Right lobe of liver (tissue), 4 donors: ENCODE measurements at regions not wholly inside any gene's neighbourhood (a gene's known extent, or its start where the extent isn't known, plus 50 kb on each side); places are given as distances from the start of the nearest gene placed in this dataset.

Source experiments
- POLR2A ChIP-seq: fragments of 450-650 bp; IDR thresholded peaks from one replicate; pipeline ENCODE4 v1.6.1; 2017; ENCODE audit warnings: antibody characterized with exemption, mild to moderate bottlenecking
- TF ChIP-seq, protein P1 (sequence below), 4 donors: fragments of 200-600 bp in 3 of 4; fragments of 450-650 bp in 1 of 4; IDR thresholded peaks; one replicate each; pipeline versions ENCODE4 v1.5.1 to v1.8.0; 2016 to 2022; ENCODE audit warnings: antibody characterized with exemption in 4 of 4, mild to moderate bottlenecking in 2 of 4
- donor health status: DM: no; HTN: no; CAD: no.
- donor health status: DM: no; HTN: no; CAD: no.
- donor health status: DM: no; HTN: yes; CAD: no.

DNA sequence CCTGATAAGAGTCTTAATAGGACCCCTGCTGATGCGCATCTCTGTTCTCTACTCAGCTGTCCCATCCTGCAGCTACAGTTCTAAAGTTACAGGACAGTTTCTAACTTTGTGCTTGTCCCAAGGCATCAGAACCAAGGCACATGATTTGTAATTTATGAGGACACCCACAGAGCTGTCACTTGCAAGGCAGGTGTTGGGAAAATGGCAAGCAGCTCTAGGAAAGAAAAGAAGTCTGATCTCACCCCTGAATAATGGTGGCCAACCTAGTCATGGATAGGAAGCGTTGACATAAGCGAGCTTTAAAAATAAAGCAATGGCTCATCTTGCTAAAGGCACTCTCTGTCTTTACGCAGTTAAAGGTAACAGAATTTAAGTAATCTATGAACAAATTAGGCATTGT, 127.6 kb upstream of the VGLL2 start:
- TF ChIP-seq, protein P1, sequence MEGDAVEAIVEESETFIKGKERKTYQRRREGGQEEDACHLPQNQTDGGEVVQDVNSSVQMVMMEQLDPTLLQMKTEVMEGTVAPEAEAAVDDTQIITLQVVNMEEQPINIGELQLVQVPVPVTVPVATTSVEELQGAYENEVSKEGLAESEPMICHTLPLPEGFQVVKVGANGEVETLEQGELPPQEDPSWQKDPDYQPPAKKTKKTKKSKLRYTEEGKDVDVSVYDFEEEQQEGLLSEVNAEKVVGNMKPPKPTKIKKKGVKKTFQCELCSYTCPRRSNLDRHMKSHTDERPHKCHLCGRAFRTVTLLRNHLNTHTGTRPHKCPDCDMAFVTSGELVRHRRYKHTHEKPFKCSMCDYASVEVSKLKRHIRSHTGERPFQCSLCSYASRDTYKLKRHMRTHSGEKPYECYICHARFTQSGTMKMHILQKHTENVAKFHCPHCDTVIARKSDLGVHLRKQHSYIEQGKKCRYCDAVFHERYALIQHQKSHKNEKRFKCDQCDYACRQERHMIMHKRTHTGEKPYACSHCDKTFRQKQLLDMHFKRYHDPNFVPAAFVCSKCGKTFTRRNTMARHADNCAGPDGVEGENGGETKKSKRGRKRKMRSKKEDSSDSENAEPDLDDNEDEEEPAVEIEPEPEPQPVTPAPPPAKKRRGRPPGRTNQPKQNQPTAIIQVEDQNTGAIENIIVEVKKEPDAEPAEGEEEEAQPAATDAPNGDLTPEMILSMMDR (IDR thresholded peaks at IDR 0.05): no peak
- TF ChIP-seq POLR2A: no peak
